ENCODE measurements at regions not wholly inside any gene's neighbourhood (a gene's known extent, or its start where the extent isn't known, plus 50 kb on each side); places are given as distances from the start of the nearest gene placed in this dataset.
"Not testable (repeated sequence)": the region's sequence is repeated elsewhere in the genome, so short reads cannot be mapped to it uniquely, and the experiment has no call there.

DNA sequence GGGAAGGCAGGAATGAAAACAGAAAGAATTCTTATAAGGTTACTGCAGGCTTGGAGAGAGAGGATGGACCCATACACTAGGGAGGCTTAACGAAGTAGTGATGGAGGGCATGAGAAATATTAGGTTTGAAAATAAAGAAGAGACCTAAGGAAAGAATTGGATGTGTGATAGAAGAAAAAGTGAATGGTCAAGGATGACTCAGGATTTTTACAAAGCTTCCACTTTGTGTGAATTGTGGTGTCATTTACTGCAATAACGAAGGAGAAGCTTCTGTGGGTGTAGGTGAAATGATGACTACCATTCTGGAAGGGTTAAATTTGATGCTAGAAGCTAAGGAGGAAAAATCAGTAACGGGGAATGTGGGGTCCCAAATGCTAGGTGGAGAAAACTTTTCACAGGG, 191.2 kb downstream of the UTRN start:
- DNase-seq (ENCODE audit: low spot score) = no peak

DNA sequence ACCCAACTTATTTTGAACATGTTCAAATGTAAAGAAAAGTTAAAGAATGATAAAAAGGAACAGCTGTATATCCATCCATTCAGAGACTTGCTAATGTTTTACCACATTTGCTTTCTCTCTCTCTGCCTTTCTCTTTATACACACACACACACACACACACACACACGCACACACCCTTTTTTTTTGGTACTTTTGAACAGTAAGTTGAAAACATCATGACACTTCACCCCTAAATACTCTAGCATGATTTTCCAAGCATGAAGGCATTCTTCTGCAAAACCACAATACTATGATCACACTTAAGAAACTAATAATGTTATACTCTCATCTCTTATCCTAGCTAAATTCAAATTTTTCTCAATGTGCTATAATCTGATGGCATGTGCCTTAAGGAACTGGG, 192.3 kb downstream of the UTRN start:
- DNase-seq (ENCODE audit: low spot score) = no peak

DNA sequence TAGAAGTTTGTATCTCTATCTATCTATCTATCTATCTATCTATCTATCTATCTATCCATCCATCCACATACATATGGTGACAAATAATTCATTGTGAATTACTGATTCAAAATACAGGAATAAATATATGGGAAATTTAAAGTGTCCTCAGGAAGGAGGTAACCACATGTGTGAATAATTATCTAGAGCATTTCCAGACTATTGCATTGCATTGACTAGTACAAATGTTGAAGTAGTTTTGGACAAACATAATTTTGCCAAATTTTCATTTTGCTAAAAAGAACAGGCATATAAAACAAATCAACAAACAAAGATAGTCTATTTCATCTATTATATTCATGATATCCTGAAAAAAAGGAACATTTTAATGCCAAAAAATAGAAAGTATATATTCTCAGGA, 192.7 kb downstream of the UTRN start:
- DNase-seq (ENCODE audit: low spot score) = no peak

DNA sequence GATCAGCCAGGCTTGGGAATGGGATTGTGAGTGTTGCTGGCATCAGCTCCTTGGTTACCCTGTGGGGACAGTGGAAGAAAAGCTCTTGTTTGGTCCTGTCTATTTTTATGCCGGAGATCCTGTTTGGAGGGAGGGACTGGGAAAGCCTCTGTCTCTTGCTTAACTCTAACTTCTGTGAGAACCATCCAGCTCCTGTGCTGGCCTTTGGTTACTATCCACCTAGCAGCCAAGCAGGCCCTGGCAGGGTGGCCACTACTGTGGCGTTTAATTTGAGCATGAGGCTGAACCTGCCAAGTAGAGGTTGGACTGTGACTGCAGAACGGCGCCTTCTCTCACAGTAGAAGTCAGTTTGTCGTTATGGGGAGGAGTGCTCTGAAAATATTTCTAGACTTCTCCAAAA, 193.3 kb downstream of the UTRN start:
- DNase-seq (ENCODE audit: low spot score) = no peak

DNA sequence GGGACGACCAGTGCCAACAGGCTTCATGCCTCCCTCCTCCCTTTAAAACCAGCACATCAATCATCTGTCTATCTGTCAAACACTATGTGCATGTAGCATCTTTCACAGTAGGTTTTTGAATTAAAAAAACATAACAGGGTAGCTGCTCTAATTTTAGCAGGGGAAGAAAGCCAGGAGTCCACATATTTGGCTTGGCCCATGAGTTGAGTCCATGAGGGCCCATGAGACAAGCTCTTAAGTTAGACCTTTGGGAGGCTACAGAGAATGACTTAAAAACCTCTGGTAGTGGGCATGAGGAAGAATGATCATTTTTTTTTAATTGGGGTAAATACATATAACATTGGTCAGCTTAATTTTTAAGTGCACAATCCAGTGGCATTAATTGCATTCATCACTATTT, 194.9 kb downstream of the UTRN start:
- no peak for DNase-seq (ENCODE audit: low spot score)

DNA sequence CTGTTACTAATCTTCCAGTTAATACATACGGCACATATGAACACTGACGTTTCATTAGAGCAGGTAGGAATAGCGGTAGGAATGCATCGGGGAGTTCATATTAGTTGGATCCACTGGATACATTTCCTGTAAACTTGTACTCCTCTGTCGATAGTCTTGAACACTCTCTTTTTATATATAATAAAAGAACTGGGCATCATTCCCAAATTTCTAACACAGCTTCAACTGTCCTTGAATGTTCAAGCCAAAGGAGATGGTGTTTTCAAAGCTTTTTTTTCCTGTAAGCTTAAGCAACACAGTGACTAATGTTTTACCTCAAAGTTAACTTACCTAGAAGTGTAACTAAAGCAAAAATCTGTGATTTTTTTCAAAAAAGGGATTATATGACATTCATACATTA, 195.3 kb downstream of the UTRN start:
- no peak for DNase-seq (ENCODE audit: low spot score)

DNA sequence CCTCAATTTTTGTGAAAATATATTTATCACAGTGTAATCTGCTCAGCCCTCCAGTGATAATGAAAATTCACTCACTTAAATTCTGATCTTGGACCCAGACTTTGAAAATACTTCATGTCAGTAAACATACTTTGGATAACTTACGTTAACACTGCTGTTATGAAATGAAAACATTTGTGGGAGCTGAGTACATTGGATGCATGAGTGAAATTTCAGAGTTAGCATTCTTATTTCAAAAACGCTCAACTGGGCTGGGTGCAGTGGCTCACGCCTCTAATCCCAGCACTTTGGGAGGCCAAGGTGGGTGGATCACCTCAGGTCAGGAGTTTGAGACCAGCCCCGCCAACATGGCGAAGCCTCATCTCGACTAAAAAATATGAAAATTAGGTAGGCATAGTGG, 196.4 kb downstream of the UTRN start:
- DNase-seq (ENCODE audit: low spot score) = no peak

DNA sequence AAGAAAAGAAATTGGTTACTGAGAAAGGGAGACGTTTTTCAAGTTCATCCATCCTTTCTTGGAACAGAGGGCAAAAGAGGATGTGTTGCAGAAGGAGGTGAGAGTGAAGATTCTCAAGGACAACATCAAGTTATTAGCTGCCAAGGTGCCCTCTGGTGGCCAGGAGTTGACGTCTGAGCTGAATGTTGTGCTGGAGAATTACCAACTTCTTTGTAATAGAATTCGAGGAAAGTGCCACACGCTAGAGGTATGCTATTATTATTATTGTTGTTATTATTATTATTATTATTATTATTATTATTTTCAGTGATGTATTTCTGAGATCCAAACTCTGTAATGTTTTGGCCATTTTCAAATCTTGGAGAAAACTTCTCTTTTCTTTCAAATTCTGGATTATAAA, 197.0 kb downstream of the UTRN start:
- DNase-seq (ENCODE audit: low spot score) = peak; percentile 57

DNA sequence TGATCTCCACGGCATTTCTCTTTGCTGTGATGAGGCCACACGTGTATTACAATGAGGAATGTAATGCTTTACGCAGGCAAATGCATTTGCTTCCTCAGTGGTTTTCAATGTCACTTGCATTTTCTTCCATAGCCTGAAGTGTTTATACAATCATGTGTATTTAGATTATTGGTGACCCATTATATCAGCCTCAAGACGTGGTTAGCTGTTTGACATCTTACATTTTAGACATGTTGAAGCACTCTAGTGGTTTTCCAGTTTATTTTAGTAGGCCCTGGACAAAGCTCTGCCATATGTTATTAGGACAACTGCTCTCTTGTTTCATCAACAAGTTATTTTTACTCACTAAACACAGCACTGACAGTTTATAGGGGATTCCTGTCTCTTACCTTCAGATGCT, 200.4 kb downstream of the UTRN start:
- DNase-seq (ENCODE audit: low spot score) = no peak

DNA sequence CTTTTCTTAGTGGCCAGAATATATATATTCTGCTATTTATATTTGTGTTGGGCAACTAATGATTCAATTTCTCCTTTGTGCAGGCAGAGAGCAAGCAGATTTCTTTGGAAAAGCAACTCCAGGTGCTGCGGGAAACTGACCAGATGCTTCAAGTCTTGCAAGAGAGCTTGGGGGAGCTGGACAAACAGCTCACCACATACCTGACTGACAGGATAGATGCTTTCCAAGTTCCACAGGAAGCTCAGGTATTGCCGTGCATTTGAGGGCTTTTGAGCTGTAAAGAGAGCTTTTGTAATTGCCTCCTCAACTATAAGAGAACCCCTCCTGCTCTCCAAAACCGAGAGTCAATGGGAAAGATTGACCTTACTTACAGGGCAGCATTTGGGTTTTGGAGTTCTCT, 203.5 kb downstream of the UTRN start:
- no peak for DNase-seq (ENCODE audit: low spot score)

DNA sequence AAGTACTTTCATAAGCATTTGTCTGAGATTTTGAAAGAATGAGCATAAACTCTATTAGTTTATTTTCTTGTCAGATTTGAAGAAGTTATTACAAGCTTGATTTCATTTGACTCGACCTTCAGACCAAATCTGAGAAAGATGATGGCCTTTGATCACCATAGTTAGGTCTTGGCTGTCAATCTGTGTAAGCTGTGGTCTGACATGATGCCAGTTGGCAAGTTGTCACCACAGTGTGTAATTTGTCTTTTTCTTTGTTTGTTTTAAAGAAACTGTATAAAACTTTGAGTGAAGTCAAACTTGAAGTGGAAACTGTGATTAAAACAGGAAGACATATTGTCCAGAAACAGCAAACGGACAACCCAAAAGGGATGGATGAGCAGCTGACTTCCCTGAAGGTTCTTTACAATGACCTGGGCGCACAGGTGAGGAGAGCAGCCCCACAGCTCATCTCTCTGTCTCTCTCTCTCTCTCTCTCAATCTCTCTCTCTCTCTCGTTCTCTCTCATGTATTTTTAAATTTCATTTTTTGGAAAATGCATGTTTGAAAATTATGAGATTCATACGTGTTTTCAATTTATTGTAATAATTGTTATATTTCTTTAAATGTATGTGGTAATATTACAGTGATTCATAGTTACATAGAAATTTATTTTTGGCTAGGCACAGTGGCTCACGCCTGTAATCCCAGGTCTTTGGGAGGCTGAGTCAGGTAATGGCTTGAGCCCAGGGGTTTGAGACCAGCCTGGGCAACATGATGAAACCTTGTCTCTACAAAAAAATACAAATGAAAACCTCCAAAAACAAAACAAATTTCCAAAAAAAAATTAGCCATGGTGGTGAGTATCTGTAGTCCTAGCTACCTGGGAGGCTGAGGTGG, 208.1 kb downstream of the UTRN start:
- no peak for DNase-seq (ENCODE audit: low spot score)

DNA sequence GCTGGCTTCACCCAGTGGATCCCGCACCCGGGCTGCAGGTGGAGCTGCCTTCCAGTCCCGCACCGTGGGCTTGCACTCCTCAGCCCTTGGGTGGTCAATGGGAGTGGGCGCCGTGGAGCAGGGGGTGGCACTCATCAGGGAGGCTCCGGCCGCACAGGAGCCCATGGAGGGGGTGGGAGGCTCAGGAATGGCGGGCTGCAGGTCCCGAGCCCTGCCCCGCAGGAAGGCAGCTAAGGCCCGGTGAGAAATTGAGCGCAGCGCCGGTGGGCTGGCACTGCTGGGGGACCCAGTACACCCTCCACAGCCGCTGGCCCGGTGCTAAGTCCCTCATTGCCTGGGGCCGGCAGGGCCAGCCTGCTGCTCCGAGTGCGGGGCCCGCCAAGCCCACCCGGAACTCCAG, 209.9 kb downstream of the UTRN start:
- not testable (repeated sequence) for DNase-seq (ENCODE audit: low spot score)

DNA sequence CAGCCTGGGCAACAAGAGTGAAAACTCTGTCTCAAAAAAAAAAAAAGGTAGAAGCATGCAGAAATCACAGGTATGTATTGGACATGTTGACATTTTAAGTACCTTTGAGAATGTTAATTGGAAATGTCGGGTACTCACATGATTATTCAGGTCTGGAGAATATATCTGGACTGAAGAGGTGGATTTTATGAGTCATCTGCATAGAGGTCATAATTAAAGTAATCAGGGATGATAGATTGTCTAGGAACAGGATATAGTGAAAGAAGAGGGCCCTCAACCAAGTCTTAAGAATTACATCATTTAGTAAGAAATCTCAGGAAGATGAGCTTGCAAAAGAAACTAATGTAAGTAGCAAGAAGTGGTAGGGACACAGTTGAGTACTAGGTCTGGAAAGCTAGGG, 212.5 kb downstream of the UTRN start:
- DNase-seq (ENCODE audit: low spot score) = no peak

DNA sequence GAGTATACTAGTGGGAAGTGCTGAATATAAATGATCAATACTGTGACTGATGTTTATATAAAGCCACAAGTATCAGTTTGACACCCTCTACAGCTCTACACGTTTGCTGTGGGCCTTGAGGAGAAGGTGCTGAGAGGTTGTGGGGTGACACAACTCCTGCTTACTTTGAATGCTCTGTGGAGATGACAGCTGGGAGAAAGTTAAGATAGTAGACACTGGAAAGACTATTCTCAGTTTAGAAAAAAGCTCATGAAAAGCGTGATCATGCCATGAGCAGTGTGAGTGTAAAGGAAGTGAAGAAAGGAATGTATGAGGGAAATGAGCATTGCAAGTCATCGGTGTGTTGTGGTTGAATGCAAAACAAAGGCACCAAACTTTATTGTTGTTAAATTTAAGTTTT, 215.8 kb downstream of the UTRN start:
- DNase-seq (ENCODE audit: low spot score) = no peak

DNA sequence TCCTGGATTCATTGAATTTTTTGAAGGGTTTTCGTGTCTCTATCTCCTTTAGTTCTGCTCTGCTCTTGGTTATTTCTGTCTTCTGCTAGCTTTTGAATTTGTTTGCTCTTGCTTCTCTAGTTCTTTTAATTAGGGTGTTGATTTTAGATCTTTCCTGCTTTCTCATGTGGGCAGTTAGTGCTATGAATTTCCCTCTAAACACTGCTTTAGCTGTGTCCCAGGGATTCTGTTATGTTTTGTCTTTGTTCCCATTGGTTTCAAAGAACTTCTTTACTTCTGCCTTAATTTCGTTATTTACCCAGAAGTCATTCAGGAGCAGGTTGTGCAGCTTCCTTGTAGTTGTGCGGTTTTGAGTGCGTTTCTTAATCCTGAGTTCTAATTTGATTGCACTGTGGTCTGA, 220.1 kb downstream of the UTRN start:
- not testable (repeated sequence) for DNase-seq (ENCODE audit: low spot score)

DNA sequence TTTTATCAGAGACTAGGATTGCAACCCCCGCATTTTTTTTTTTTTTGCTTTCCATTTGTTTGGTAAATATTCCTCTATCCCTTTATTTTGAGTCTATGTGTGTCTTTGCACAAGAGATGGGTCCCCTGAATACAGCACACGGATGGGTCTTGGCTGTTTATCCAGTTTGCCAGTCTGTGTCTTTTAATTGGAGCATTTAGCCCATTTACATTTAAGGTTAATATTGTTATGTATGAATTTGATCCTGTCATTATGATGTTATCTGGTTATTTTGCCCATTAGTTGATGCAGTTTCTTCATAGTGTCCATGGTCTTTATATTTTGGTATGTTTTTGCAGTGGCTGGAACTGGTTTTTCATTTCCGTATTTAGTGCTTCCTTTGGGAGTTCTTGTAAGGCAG, 220.9 kb downstream of the UTRN start:
- DNase-seq (ENCODE audit: low spot score) = not testable (repeated sequence)

DNA sequence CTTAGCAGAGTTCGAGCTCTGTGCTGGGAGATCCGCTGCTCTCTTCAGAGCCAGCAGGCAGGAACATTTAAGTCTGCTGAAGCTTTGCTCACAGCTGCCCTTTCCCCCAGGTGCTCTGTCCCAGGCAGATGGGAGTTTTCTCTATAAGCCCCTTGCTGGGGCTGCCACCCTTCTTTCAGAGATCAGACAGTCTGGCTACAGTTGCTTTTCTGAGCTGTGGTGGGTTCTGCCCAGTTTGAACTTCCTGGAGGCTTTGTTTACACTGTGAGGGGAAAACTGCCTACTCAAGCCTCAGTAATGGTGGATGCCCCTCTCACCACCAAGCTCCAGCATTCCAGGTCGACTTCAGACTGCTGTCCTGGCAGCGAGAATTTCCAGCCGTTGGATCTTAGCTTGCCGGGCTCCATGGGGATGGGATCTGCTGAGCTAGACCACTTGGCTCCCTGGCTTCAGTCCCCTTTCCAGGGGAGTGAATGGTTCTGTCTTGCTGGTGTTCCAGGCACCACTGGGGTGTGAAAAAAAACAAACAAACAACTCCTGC, 222.7 kb downstream of the UTRN start:
- DNase-seq (ENCODE audit: low spot score) = not testable (repeated sequence)

DNA sequence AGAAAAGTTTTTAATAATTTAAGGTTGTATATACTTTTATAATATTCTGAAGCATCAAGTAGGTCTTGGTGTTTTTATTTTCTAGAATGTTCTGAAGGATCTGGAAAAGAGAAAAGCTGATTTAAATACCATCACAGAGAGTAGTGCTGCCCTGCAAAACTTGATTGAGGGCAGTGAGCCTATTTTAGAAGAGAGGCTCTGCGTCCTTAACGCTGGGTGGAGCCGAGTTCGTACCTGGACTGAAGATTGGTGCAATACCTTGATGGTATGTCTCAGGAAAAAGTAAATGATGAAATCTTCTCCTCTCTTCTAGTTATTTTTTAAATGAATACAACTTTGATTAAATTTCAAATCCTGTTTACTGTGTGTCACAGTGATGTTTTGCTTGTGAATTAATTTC, 225.7 kb downstream of the UTRN start:
- DNase-seq (ENCODE audit: low spot score) = no peak

DNA sequence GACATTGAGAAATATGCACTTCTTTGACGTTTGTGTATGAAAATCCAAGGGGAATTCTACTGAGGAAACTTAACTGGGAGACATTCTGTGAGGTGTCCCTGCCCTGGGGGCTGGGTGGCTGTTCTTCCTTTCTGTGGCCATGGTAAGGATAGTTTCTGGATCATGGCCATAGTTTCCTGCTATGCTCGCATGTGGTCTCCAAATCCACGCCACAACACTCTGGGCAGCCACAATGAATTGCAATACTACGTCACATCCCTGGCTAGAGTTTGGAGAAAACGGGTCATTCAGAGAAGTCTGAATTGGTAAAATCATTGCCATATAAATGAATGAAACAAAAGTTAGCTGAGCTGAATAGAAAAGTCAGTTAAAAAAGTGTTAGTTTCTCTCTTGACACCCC, 230.6 kb downstream of the UTRN start:
- no peak for DNase-seq (ENCODE audit: low spot score)

DNA sequence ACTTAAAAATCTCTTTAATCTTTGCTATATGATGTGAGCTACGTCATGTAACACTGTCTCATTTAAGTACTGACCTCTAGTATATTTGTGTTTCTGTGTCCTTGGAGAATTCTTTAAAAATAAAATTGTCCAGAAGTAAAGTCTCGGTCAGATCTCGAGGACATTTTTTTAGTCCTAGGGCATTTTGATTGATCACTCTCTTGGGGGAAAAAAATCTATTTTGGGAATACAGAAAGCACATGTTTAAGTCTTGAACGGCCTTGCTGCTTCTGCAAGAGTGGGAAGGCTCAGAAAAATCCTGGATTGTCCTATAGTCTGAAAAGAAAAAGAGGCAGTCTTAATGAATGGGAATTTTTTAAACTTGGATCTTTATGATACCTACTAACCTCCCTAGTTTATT, 234.3 kb downstream of the UTRN start:
- no peak for DNase-seq (ENCODE audit: low spot score)

DNA sequence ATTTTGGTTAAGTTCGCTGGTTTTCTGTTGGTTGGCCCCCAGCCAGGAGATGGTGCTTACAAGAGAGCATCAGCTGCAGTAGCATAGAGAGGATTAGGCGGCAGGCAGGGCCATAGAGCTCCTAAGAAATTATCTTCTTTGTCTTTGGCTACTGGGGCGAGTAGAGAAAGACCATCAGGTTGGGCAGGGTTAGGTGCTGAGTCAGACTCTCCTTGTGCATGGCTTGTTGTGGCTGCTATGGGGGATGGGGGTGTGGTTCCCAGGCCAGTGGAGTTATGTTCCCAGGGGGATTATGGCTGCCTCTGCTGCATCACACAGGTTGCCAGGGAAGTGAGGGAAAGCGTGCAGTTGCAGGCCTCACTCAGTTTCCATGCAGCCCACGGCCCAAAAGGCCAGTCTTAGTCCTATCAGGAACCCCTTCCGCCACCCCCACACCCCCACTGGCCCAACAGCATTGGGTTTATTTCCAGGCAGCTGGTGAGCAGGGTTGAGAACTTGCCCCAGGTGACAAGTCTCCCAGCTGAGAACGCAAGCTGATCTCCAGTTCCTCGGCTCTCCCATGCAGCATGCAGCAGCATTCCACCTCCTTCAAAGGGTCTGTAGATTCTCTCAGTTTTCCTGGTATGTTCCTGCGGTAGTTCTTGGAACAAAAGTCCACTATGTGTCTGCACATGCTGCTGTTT, 243.7 kb downstream of the UTRN start:
- DNase-seq (ENCODE audit: low spot score) = no peak

DNA sequence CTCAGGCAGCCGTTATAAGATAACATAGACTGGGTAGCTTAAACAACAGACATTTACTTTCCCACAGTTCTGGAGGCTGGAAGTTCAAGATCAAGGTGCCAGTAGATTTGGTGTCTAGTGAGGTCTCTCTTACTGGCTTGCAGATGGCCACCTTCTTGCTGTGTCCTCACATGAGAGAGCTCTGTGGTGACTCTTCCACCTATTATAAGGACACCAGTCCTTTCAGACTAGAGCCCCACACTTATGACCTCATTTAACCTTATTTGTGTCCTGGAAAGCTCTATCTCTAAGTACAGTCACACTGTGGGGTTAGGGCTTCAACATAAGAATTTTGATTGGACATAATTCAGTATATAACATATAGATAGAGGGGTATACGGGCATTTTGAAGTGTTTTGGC, 245.0 kb downstream of the UTRN start:
- no peak for DNase-seq (ENCODE audit: low spot score)

DNA sequence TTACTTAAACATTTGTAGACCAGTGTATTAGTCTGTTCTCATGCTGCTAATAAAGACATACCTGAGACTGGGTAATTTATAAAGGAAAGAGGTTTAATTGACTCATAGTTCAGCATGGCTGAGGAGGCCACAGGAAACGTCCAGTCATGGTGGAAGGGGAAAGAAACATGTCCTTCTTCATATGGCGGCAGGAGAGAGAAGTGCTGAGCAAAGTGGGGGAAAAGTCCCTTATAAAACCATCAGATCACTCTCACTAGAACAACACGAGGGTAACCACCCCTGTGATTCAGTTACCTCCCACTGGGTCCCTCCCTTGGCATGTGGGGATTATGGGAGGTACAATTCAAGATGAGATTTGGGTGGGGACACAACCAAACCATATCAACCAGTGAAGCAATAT, 247.1 kb downstream of the UTRN start:
- DNase-seq (ENCODE audit: low spot score) = not testable (repeated sequence)

Measured in D341Med (cell line).